Osteoblast (primary cell): ENCODE measurements at regions not wholly inside any gene's neighbourhood (a gene's known extent, or its start where the extent isn't known, plus 50 kb on each side); places are given as distances from the start of the nearest gene placed in this dataset.

Experiments
- DNase-seq: peaks from one replicate; pipeline ENCODE4 v3.0.0; 2011; ENCODE audit warnings: low spot score, mixed read lengths; ENCODE audit not compliant: insufficient read length; ENCODE audit errors: missing footprints
- H2AFZ ChIP-seq: 2 replicates; pipeline ENCODE4 v1.6.0; 2011; ENCODE audit warnings: mild to moderate bottlenecking, low read length
- H3K27ac ChIP-seq: 2 replicates; pipeline ENCODE4 v1.5.1; 2011; ENCODE audit warnings: mild to moderate bottlenecking, low read depth, low read length, moderate library complexity
- H3K27me3 ChIP-seq: 2 replicates; pipeline ENCODE4 v1.6.0; 2012; ENCODE audit warnings: mild to moderate bottlenecking, control low read depth, inconsistent platforms, low read length, moderate library complexity; ENCODE audit not compliant: insufficient read depth
- H3K36me3 ChIP-seq: 2 replicates; pipeline ENCODE4 v1.5.1; 2011; ENCODE audit warnings: mild to moderate bottlenecking, low read length, control low read depth, moderate library complexity; ENCODE audit not compliant: insufficient read depth
- H3K4me1 ChIP-seq: 2 replicates; pipeline ENCODE4 v1.5.1; 2011; ENCODE audit warnings: mild to moderate bottlenecking, low read length, control low read depth, moderate library complexity; ENCODE audit not compliant: insufficient read depth
- H3K4me2 ChIP-seq: 2 replicates; pipeline ENCODE4 v1.6.0; 2011; ENCODE audit warnings: mild to moderate bottlenecking, low read length; ENCODE audit not compliant: insufficient read depth
- H3K4me3 ChIP-seq: fragments of 200-600 bp; sonication (generic); 3 replicates; pipeline ENCODE4 v1.5.1; 2012; ENCODE audit warnings: mild to moderate bottlenecking, low read length, inconsistent platforms; ENCODE audit not compliant: insufficient read depth
- H3K79me2 ChIP-seq: 2 replicates; pipeline ENCODE4 v1.6.0; 2012; ENCODE audit warnings: mild to moderate bottlenecking, low read length, control low read depth, inconsistent platforms; ENCODE audit not compliant: insufficient read depth
- H3K9me3 ChIP-seq: 2 replicates; pipeline ENCODE4 v1.5.1; 2011; ENCODE audit warnings: low read depth, low read length, control low read depth
- H4K20me1 ChIP-seq: 2 replicates; pipeline ENCODE4 v1.6.0; 2012; ENCODE audit warnings: mild to moderate bottlenecking, low read length, control low read depth; ENCODE audit not compliant: insufficient read depth
- TF ChIP-seq, protein P1 (sequence below): IDR thresholded peaks from 2 replicates; pipeline ENCODE4 v1.5.1; 2011; ENCODE audit warnings: mild to moderate bottlenecking, low read depth, low read length, moderate library complexity; ENCODE audit errors: extremely low read depth

DNA sequence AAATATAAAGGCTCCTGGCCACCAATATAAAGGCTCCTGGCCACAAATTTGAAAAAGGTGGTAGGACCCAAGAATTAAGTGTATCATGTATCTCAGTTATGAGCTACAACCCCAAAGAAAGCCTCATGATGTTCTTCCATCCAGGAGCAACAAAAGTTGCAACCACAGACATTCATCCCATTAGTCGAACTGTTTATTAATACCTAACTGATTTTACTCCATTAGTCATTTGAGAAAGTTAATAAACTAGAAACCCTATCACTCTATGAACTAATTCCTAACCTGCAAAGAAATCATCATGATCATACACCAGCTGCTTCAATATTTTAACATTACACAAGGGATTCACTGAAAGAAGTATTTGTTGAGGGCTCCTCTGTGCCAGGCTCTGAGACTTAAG, 253.2 kb upstream of the GRIP1 start:
- TF ChIP-seq, protein P1, sequence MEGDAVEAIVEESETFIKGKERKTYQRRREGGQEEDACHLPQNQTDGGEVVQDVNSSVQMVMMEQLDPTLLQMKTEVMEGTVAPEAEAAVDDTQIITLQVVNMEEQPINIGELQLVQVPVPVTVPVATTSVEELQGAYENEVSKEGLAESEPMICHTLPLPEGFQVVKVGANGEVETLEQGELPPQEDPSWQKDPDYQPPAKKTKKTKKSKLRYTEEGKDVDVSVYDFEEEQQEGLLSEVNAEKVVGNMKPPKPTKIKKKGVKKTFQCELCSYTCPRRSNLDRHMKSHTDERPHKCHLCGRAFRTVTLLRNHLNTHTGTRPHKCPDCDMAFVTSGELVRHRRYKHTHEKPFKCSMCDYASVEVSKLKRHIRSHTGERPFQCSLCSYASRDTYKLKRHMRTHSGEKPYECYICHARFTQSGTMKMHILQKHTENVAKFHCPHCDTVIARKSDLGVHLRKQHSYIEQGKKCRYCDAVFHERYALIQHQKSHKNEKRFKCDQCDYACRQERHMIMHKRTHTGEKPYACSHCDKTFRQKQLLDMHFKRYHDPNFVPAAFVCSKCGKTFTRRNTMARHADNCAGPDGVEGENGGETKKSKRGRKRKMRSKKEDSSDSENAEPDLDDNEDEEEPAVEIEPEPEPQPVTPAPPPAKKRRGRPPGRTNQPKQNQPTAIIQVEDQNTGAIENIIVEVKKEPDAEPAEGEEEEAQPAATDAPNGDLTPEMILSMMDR: no peak

DNA sequence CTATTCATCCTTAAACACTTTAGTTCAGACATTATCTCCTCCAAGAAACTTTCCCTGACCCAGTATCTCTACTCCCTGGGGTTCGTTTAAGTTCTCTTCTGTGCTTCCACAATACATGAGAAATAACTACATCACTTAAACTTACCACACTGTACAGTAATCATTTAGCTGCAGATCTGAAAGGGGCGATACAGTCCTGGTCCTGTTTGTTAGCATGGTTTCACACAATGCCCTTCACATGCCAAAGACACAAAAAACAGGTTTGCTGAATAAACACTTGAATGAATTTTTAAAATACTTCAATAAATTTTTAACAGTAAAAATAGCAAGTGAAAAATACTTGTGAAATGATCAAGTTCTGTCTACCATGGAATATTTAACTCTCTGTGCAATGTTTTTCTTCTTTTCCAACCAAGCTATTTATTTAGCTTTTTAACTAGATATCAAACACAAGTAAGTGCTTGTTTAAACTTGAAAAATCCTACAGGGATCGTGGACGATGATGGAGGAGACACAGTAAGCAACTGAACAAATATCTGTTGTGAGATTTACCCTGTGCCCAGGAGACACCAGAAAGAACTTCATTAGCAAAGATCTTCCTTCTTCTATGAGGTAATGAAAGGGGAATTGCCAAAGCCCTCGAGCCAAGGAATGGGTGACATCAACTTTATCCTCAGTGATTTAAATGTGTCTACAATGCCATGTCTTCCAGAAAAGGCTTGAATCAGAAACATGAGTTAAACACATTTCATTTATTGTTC, 255.6 kb upstream of the GRIP1 start:
- Histone ChIP-seq H3K27ac (no peak overlapping the region), H3K79me2 (no peaks in the 10 kb centered on the region), H3K4me2 (no peak overlapping the region), H2AFZ (no peak overlapping the region), H3K9me3 (no peaks in the 10 kb centered on the region), H3K4me1 (no peaks in the 10 kb centered on the region), H3K36me3 (no peaks in the 10 kb centered on the region), H3K4me3 (no peak overlapping the region), H4K20me1 (no peaks in the 10 kb centered on the region), H3K27me3 (no peaks in the 10 kb centered on the region)
- TF ChIP-seq, protein P1: no peak
- DNase-seq: no peak

More for the DNA sequence above, 253.2 kb upstream of the GRIP1 start:
- H3K4me1 ChIP-seq: no peaks in the 10 kb centered on the region
- H3K4me2 ChIP-seq: no peak overlapping the region
- H3K9me3 ChIP-seq: no peaks in the 10 kb centered on the region
- H2AFZ ChIP-seq: no peak overlapping the region
- no peaks in the 10 kb centered on the region for H3K36me3 ChIP-seq
- H4K20me1 ChIP-seq: no peaks in the 10 kb centered on the region
- H3K4me3 ChIP-seq: no peak overlapping the region
- no peaks in the 10 kb centered on the region for H3K79me2 ChIP-seq
- H3K27ac ChIP-seq: no peak overlapping the region
- H3K27me3 ChIP-seq: no peaks in the 10 kb centered on the region
- no peak for DNase-seq

DNA sequence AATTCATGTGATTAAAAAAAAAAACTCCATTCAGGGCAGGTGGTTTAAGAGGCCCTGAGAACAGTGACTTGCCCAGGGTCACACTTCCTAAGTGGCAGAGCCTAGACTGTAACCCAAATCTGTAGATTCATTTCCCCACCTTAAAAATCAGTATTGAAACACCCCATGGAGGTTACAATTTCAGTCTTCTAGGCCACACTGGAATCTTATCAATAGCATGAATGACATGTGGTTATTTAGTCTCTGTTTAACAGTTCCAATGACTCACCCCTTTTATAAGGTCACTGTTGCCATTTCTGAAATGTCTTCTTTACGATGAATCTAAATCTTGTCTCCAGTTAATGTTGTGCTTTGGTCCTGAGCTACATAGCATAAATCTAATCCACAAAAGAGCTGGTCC, 262.3 kb upstream of the GRIP1 start:
- TF ChIP-seq, protein P1: no peak

DNA sequence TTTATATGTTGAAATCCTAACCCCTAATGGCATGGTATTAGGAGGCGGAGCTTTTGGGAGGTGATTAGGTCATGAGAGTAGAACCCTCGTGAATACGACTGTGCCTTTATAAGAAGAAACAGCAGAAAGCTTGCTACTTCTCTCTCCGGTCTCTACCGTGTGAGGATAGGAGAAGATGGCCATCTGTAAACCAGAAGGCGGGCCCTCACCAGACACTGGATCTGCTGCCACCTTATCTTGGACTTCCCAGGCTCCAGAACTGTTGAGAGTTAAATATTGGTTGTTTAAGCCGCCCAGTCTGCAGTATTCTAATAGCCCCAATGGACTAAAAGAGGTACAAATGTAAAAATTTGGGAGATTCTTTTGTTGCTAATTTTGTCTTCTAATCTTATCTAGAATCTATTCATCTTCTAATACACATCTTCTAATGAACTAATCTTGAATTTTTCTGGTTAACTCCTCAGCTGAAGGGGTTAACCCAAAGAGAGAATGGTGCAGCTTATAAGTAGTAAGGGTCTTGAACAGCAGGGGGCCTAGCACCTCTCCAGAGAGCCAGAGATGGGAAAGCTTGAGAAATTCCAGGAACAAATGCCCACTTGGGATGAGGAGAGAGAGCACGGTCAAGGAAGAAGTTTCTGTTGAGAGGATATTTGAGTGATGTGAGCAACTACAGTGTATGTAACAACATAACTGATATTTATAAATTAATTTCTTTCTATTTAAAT, 264.0 kb upstream of the GRIP1 start:
- Histone ChIP-seq H3K36me3 (no peaks in the 10 kb centered on the region), H3K27me3 (no peaks in the 10 kb centered on the region)
- DNase-seq: no peak

More for the DNA sequence above, 262.3 kb upstream of the GRIP1 start:
- H3K27me3 ChIP-seq: no peaks in the 10 kb centered on the region
- no peak overlapping the region for H3K27ac ChIP-seq
- no peaks in the 10 kb centered on the region for H3K36me3 ChIP-seq
- no peaks in the 10 kb centered on the region for H4K20me1 ChIP-seq
- H3K9me3 ChIP-seq: no peaks in the 10 kb centered on the region
- H3K4me1 ChIP-seq: no peaks in the 10 kb centered on the region
- no peak overlapping the region for H3K4me3 ChIP-seq
- no peak for DNase-seq
- H3K79me2 ChIP-seq: no peaks in the 10 kb centered on the region
- H2AFZ ChIP-seq: no peak overlapping the region
- no peak overlapping the region for H3K4me2 ChIP-seq

More for the DNA sequence above, 264.0 kb upstream of the GRIP1 start:
- Histone ChIP-seq H3K4me3 (no peak overlapping the region), H3K4me2 (no peak overlapping the region), H3K27ac (no peak overlapping the region), H3K4me1 (no peaks in the 10 kb centered on the region), H3K9me3 (no peaks in the 10 kb centered on the region), H2AFZ (no peak overlapping the region), H4K20me1 (no peaks in the 10 kb centered on the region), H3K79me2 (no peaks in the 10 kb centered on the region)
- TF ChIP-seq, protein P1: no peak
